Tibial artery (tissue), 4 donors: ENCODE measurements at regions not wholly inside any gene's neighbourhood (a gene's known extent, or its start where the extent isn't known, plus 50 kb on each side); places are given as distances from the start of the nearest gene placed in this dataset.
"Not testable (repeated sequence)": the region's sequence is repeated elsewhere in the genome, so short reads cannot be mapped to it uniquely, and the experiment has no call there.

Experiments
- DNase-seq, 2 donors: peaks; one replicate each; pipeline ENCODE4 v3.0.0-alpha.2; 2019
- H3K27ac ChIP-seq, 2 donors: fragments of 200-600 bp; sonication (generic) in 1 of 2; 1 replicate in 1 of 2; 2 replicates in 1 of 2; pipeline ENCODE4 v1.5.1; 2018 to 2019; ENCODE audit warnings: mild to moderate bottlenecking in 1 of 2
- H3K27me3 ChIP-seq, 2 donors: fragments of 200-600 bp; sonication (generic) in 1 of 2; one replicate each; pipeline versions ENCODE4 v1.5.1 to v1.6.0; 2016 to 2019
- H3K36me3 ChIP-seq, 3 donors: fragments of 200-600 bp; sonication (generic) in 2 of 3; one replicate each; pipeline ENCODE4 v1.5.1; 2016 to 2019; ENCODE audit warnings: mild to moderate bottlenecking in 2 of 3
- H3K4me1 ChIP-seq, 4 donors: fragments of 200-600 bp; sonication (generic) in 2 of 4; 1 replicate in 3 of 4; 2 replicates in 1 of 4; pipeline ENCODE4 v1.5.1; 2016 to 2019
- H3K4me3 ChIP-seq, 2 donors: fragments of 200-600 bp; sonication (generic) in 1 of 2; 1 replicate in 1 of 2; 2 replicates in 1 of 2; pipeline ENCODE4 v1.5.1; 2018 to 2019; ENCODE audit warnings: mild to moderate bottlenecking in 2 of 2
- H3K9me3 ChIP-seq, 3 donors: fragments of 200-600 bp; sonication (generic) in 1 of 3; one replicate each; pipeline ENCODE4 v1.5.1; 2016 to 2019
- CTCF ChIP-seq, 2 experiments: fragments of 200-600 bp in 1 of 2; fragments of 450-650 bp in 1 of 2; IDR thresholded peaks; one replicate each; pipeline ENCODE4 v1.5.1; 2017 to 2019; ENCODE audit warnings: antibody characterized with exemption in 2 of 2, mild to moderate bottlenecking in 1 of 2, moderate library complexity in 1 of 2
- intact Hi-C: fragments of 100-400 bp; cut with DNase I; formaldehyde crosslinking; loops from one replicate; pipeline ENCODE4 v1.15.0; 2023; ENCODE audit warnings: low total_unique reads

GRCh38 chr18:56282234-56283104 is 355.9 kb downstream of the TXNL1 start:
- no peaks in the 10 kb centered on the region for H3K36me3 ChIP-seq
- TF ChIP-seq CTCF (IDR thresholded peaks at IDR 0.05): no peak
- no peaks in the 10 kb centered on the region for H3K9me3 ChIP-seq
- H3K4me3 ChIP-seq: no peak overlapping the region
- H3K27ac ChIP-seq: no peak overlapping the region
- intact Hi-C loops: no loop called here
- no peaks in the 10 kb centered on the region for H3K4me1 ChIP-seq
- no peaks in the 10 kb centered on the region for H3K27me3 ChIP-seq
- no peak for DNase-seq

GRCh38 chr18:56279816-56280215 is 358.6 kb downstream of the TXNL1 start:
- DNase-seq, H3K4me3 ChIP-seq, H3K9me3 ChIP-seq, H3K27ac ChIP-seq, H3K4me1 ChIP-seq, intact Hi-C loops, H3K36me3 ChIP-seq, H3K27me3 ChIP-seq: not testable (repeated sequence)

- TF ChIP-seq CTCF (IDR thresholded peaks at IDR 0.05): no peak
- Histone ChIP-seq H3K27me3 (no peaks in the 10 kb centered on the region), H3K4me3 (no peak overlapping the region), H3K4me1 (no peaks in the 10 kb centered on the region), H3K9me3 (no peaks in the 10 kb centered on the region), H3K27ac (no peak overlapping the region), H3K36me3 (no peaks in the 10 kb centered on the region)
- intact Hi-C loops: no loop called here
- DNase-seq: no peak
These were observed 359.9 kb downstream of the TXNL1 start for GRCh38 chr18:56278421-56279003.

GRCh38 chr18:56276466-56276865 is 361.9 kb downstream of the TXNL1 start:
- H3K36me3 ChIP-seq: no peaks in the 10 kb centered on the region
- H3K27me3 ChIP-seq: no peaks in the 10 kb centered on the region
- H3K27ac ChIP-seq: no peak overlapping the region
- no peaks in the 10 kb centered on the region for H3K4me1 ChIP-seq
- no peak for TF ChIP-seq CTCF (IDR thresholded peaks at IDR 0.05)
- no peaks in the 10 kb centered on the region for H3K9me3 ChIP-seq
- DNase-seq: no peak
- no peak overlapping the region for H3K4me3 ChIP-seq
- intact Hi-C loops: no loop called here

DNA sequence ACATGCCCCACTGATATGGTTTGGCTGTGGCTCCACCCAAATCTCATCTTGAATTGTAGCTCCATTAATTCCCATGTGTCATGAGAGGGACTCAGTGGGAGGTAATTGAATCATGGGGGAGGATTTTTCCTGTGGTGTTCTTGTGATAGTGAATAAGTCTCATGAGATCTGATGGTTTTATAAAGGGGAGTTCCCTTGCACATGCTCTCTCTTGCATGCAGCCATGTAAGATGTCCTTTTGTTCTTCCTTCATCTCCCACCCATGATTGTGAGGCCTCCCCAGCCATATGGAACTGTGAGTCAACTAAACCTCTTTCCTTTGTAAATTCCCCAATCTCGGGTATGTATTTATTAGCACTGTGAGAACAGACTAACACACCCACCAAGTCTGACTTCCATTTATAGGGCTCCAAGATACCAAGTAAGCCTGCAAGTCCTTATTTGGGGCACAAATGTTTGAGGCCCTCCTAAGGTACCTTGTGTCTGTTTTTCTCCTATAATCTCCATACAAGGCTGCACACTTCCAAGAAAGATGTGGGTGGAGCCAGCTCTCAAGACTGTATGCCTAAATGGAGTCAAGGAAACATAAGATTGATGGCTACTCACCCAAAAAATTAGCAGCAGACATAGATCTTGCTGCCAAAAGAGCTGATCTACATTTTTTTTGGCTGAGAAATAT is 364.7 kb downstream of the TXNL1 start:
- intact Hi-C loops: no loop called here
- no peaks in the 10 kb centered on the region for H3K4me1 ChIP-seq
- no peaks in the 10 kb centered on the region for H3K9me3 ChIP-seq
- H3K27ac ChIP-seq: no peak overlapping the region
- no peaks in the 10 kb centered on the region for H3K36me3 ChIP-seq
- no peak for TF ChIP-seq CTCF (IDR thresholded peaks at IDR 0.05)
- no peak overlapping the region for H3K4me3 ChIP-seq
- no peaks in the 10 kb centered on the region for H3K27me3 ChIP-seq
- no peak for DNase-seq

DNA sequence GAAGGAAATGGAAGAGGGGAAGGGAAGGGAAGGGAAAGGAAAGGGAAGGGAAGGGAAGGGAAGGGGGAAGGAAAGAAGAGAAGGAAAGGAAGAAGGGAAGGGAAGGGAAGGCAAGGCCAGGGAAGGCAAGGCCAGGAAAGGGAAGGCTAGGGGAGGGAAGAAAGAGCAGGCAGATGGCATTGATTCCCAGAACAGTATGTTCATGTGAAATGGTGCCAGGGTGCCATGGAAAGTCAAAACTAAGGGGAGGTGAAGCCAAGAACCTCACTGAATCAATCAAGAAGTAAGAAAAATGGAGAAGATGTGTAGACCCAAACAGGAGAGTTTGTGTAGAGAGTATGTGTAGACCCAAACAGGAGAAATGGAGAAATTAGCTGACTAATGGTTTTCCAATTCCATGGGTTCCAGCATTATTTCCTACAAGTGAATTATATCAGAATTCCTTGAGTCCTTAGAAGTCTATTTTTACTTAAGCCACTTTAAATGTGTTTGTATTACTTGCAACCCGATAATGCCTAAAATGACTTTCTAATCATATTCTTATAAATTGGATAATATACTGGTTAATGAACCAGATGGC is 367.6 kb downstream of the TXNL1 start:
- Histone ChIP-seq H3K27me3 (no peaks in the 10 kb centered on the region), H3K4me1 (no peaks in the 10 kb centered on the region), H3K4me3 (no peak overlapping the region), H3K27ac (no peak overlapping the region), H3K36me3 (no peaks in the 10 kb centered on the region), H3K9me3 (no peaks in the 10 kb centered on the region)
- TF ChIP-seq CTCF (IDR thresholded peaks at IDR 0.05): no peak
- intact Hi-C loops: no loop called here
- no peak for DNase-seq
